OCI-LY7 (cell line): ENCODE measurements at regions not wholly inside any gene's neighbourhood (a gene's known extent, or its start where the extent isn't known, plus 50 kb on each side); places are given as distances from the start of the nearest gene placed in this dataset.

Source experiments
- BruUV-seq: library from RNA; stranded (reverse); fragments of 400-500 nt; replicated peaks from 2 replicates; lab custom pipeline; 2021; lab: Mats Ljungman, UMichigan
- CTCF ChIA-PET: fragments of 300-600 bp; sonication (Branson Sonifier 250); formaldehyde crosslinking; loops from one replicate; lab custom pipeline; 2022; ENCODE audit warnings: antibody characterized with exemption; ENCODE audit not compliant: unreplicated experiment; lab: Charles Lee
- POLR2A ChIA-PET: fragments of 300-600 bp; sonication (Branson Sonifier 250); formaldehyde crosslinking; loops from one replicate; lab custom pipeline; 2022; ENCODE audit warnings: antibody characterized with exemption; lab: Charles Lee
- DNase-seq: peaks from one replicate; pipeline ENCODE4 v3.0.0-alpha.2; 2015; ENCODE audit warnings: low spot score
- H2AFZ ChIP-seq: fragments of 200-600 bp; sonication (generic), shearing (Covaris generic); 2 replicates; pipeline ENCODE4 v1.6.1; 2014; ENCODE audit warnings: mild to moderate bottlenecking, antibody characterized with exemption, low read length, moderate library complexity
- H3K27ac ChIP-seq: fragments of 200-600 bp; sonication (generic); 2 replicates; pipeline ENCODE4 v1.5.1; 2014; ENCODE audit warnings: mixed run types, low read depth, mild to moderate bottlenecking, moderate library complexity, low read length, inconsistent platforms; ENCODE audit not compliant: poor library complexity, severe bottlenecking
- H3K36me3 ChIP-seq: fragments of 200-600 bp; sonication (generic); 2 replicates; pipeline ENCODE4 v1.6.1; 2014; ENCODE audit warnings: mild to moderate bottlenecking, antibody characterized with exemption, low read length, moderate library complexity, mixed read lengths; ENCODE audit not compliant: insufficient read depth
- H3K4me1 ChIP-seq: fragments of 200-600 bp; sonication (generic); 2 replicates; pipeline ENCODE4 v1.5.1; 2014; ENCODE audit warnings: mild to moderate bottlenecking, low read length; ENCODE audit not compliant: insufficient read depth, poor library complexity, severe bottlenecking
- H3K4me2 ChIP-seq: fragments of 200-600 bp; sonication (generic); 2 replicates; pipeline ENCODE4 v1.6.1; 2014; ENCODE audit warnings: mild to moderate bottlenecking, low read length
- H3K4me3 ChIP-seq: fragments of 200-600 bp; sonication (generic); 2 replicates; pipeline ENCODE4 v1.5.1; 2014; ENCODE audit warnings: mild to moderate bottlenecking, low read depth, low read length; ENCODE audit not compliant: poor library complexity, severe bottlenecking
- H3K79me2 ChIP-seq: fragments of 200-600 bp; sonication (generic); 2 replicates; pipeline ENCODE4 v1.6.1; 2016; ENCODE audit warnings: low read depth, mild to moderate bottlenecking, low read length, moderate library complexity, mixed read lengths; ENCODE audit not compliant: insufficient read depth
- H3K9me2 ChIP-seq: fragments of 200-600 bp; sonication (generic); 2 replicates; pipeline ENCODE4 v1.6.1; 2016; ENCODE audit warnings: mild to moderate bottlenecking, low read length, mixed read lengths; ENCODE audit not compliant: insufficient read depth
- H3K9me3 ChIP-seq: fragments of 200-600 bp; sonication (generic); 2 replicates; pipeline ENCODE4 v1.6.1; 2014; ENCODE audit warnings: mild to moderate bottlenecking, mixed run types, low read length, mixed read lengths
- H4K20me1 ChIP-seq: fragments of 200-600 bp; sonication (generic); 2 replicates; pipeline ENCODE4 v1.6.1; 2014; ENCODE audit warnings: mild to moderate bottlenecking, antibody characterized with exemption, low read length, moderate library complexity, mixed read lengths; ENCODE audit not compliant: insufficient read depth
- CTCF ChIP-seq: fragments of 200-600 bp; sonication (generic); conservative IDR thresholded peaks from 2 replicates; pipeline ENCODE4 v1.5.1; 2014; ENCODE audit warnings: mild to moderate bottlenecking, antibody characterized with exemption, low read length, moderate library complexity, mixed read lengths
- EZH2phosphoT487 ChIP-seq: fragments of 200-600 bp; sonication (generic); IDR thresholded peaks from 2 replicates; pipeline ENCODE4 v1.6.1; 2018; ENCODE audit warnings: low read depth, borderline replicate concordance, mild to moderate bottlenecking, mixed run types, antibody characterized with exemption, low read length, moderate library complexity, mixed read lengths
- intact Hi-C: fragments of 100-400 bp; cut with micrococcal nuclease; formaldehyde crosslinking; loops from one replicate; pipeline ENCODE4 v1.10.0; 2022; ENCODE audit not compliant: unreplicated experiment

GRCh38 chr10:43846187-43846680 is 197.6 kb upstream of the ZNF32 start:
- POLR2A ChIA-PET: no interaction called here
- Histone ChIP-seq H3K9me3 (no peaks in the 10 kb centered on the region), H3K79me2 (no peaks in the 10 kb centered on the region), H2AFZ (no peak overlapping the region), H3K4me3 (no peak overlapping the region), H3K4me2 (no peak overlapping the region), H3K36me3 (no peaks in the 10 kb centered on the region), H3K9me2 (no peaks in the 10 kb centered on the region), H3K4me1 (no peaks in the 10 kb centered on the region), H4K20me1 (no peaks in the 10 kb centered on the region), H3K27ac (no peak overlapping the region)
- CTCF ChIA-PET: no interaction called here
- TF ChIP-seq EZH2phosphoT487 (no peak), CTCF (no peak)
- no peak for DNase-seq
- BruUV-seq: no TSS peak
- intact Hi-C loops: no loop called here

- Histone ChIP-seq H3K79me2 (no peaks in the 10 kb centered on the region), H3K9me2 (no peaks in the 10 kb centered on the region), H4K20me1 (no peaks in the 10 kb centered on the region), H3K4me2 (no peak overlapping the region), H2AFZ (no peak overlapping the region), H3K9me3 (no peaks in the 10 kb centered on the region), H3K4me3 (no peak overlapping the region), H3K36me3 (no peaks in the 10 kb centered on the region), H3K4me1 (no peaks in the 10 kb centered on the region), H3K27ac (no peak overlapping the region)
- TF ChIP-seq CTCF: no peak
- TF ChIP-seq EZH2phosphoT487: no peak
- POLR2A ChIA-PET: no interaction called here
- intact Hi-C loops: no loop called here
- CTCF ChIA-PET: no interaction called here
- BruUV-seq: no TSS peak
- no peak for DNase-seq
Observed at GRCh38 chr10:43845121-43845520, 196.4 kb upstream of the ZNF32 start.

DNA sequence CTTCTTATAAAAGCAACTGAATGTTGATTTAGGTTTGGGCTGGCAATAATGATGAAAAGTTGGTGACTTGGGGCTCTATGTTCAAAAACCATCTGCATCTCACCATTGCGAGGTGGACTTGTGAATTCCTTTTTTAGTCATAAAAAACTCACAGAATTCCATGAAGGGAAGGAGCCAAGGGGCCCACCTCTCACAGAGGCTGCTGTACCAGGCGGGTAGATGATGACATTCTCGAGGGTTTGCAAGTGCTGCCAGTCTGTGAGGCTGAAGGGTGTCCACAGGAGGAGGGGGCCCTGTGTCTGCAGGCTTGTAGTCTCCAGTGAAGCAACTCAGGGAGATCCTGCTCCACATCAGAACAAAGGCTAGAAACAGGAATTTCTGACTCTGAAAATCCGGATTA is 195.5 kb upstream of the ZNF32 start:
- Histone ChIP-seq H3K4me1 (no peaks in the 10 kb centered on the region), H3K9me3 (no peaks in the 10 kb centered on the region), H3K27ac (no peak overlapping the region), H3K4me3 (no peak overlapping the region), H3K79me2 (no peaks in the 10 kb centered on the region), H3K36me3 (no peaks in the 10 kb centered on the region), H3K4me2 (no peak overlapping the region), H2AFZ (no peak overlapping the region), H4K20me1 (no peaks in the 10 kb centered on the region), H3K9me2 (no peaks in the 10 kb centered on the region)
- no peak for DNase-seq
- BruUV-seq: no TSS peak
- TF ChIP-seq EZH2phosphoT487: no peak
- TF ChIP-seq CTCF: no peak
- ChIA-PET POLR2A (no interaction called here), CTCF (no interaction called here)
- intact Hi-C loops: no loop called here
